WTC11 (cell line): ENCODE measurements at regions not wholly inside any gene's neighbourhood (a gene's known extent, or its start where the extent isn't known, plus 50 kb on each side); places are given as distances from the start of the nearest gene placed in this dataset.

Source experiments
- ATAC-seq: fragments of 200-7000 bp; cut with Tn5 transposase; 2 replicates; pipeline ENCODE4 v1.10.0; 2021; ENCODE audit warnings: mild to moderate bottlenecking, moderate library complexity
- CTCF ChIA-PET: fragments of 300-600 bp; sonication (Branson Sonifier 250); formaldehyde crosslinking; loops from one replicate; lab custom pipeline; 2021; ENCODE audit warnings: antibody characterized with exemption; lab: Charles Lee
- POLR2A ChIA-PET: fragments of 350-600 bp; sonication (Branson Sonifier 250); formaldehyde crosslinking; loops from one replicate; lab custom pipeline; 2021; ENCODE audit warnings: antibody characterized with exemption; lab: Charles Lee
- DNase-seq: peaks from one replicate; pipeline ENCODE4 v3.0.0; 2021; ENCODE audit warnings: low spot score
- H3K27ac Mint-ChIP-seq: 2 replicates; pipeline ENCODE4 v1.8.0; 2021; ENCODE audit warnings: mixed read lengths
- H3K27me3 Mint-ChIP-seq: 2 replicates; pipeline ENCODE4 v1.8.0; 2021; ENCODE audit warnings: low read depth, mild to moderate bottlenecking, moderate library complexity, mixed read lengths
- H3K36me3 Mint-ChIP-seq: 2 replicates; pipeline ENCODE4 v1.8.0; 2021; ENCODE audit warnings: mixed read lengths
- H3K4me1 Mint-ChIP-seq: 2 replicates; pipeline ENCODE4 v1.8.0; 2022; ENCODE audit warnings: mixed read lengths
- H3K4me3 Mint-ChIP-seq: 2 replicates; pipeline ENCODE4 v1.8.0; 2021; ENCODE audit warnings: mild to moderate bottlenecking, moderate library complexity, mixed read lengths
- H3K9me3 Mint-ChIP-seq: 2 replicates; pipeline ENCODE4 v1.8.0; 2021; ENCODE audit warnings: mixed read lengths
- AR ChIP-seq: fragments of 250-450 bp; sonication (Bioruptor Pico); IDR thresholded peaks from 2 replicates; pipeline ENCODE4 v1.9.0; 2021; ENCODE audit warnings: mild to moderate bottlenecking
- CBFB ChIP-seq: sonication (generic); formaldehyde crosslinking; IDR thresholded peaks from 2 replicates; pipeline ENCODE4 v1.8.1; 2022; ENCODE audit warnings: mild to moderate bottlenecking, low read depth, missing genetic modification reagents
- E2F1 ChIP-seq: sonication (generic); formaldehyde crosslinking; IDR thresholded peaks from 2 replicates; pipeline ENCODE4 v1.8.0; 2022; ENCODE audit warnings: mild to moderate bottlenecking, missing genetic modification reagents
- ERG ChIP-seq: fragments of 250-450 bp; sonication (Bioruptor Pico); IDR thresholded peaks from 2 replicates; pipeline ENCODE4 v1.8.0; 2021; ENCODE audit warnings: mild to moderate bottlenecking
- IRF1 ChIP-seq: sonication (generic); formaldehyde crosslinking; IDR thresholded peaks from 2 replicates; pipeline ENCODE4 v1.8.0; 2023; ENCODE audit warnings: missing genetic modification reagents
- NFATC4 ChIP-seq: fragments of 250-450 bp; sonication (Bioruptor Pico); IDR thresholded peaks from 2 replicates; pipeline ENCODE4 v1.9.0; 2021; ENCODE audit warnings: mild to moderate bottlenecking
- NR3C1 ChIP-seq: sonication (generic); formaldehyde crosslinking; conservative IDR thresholded peaks from 2 replicates; pipeline ENCODE4 v1.8.1; 2023; ENCODE audit warnings: low read depth, mild to moderate bottlenecking, missing genetic modification reagents
- PRDM15 ChIP-seq: sonication (generic); formaldehyde crosslinking; IDR thresholded peaks from 2 replicates; pipeline ENCODE4 v1.8.0; 2022; ENCODE audit warnings: missing genetic modification reagents
- USF2 ChIP-seq: sonication (generic); formaldehyde crosslinking; IDR thresholded peaks from 2 replicates; pipeline ENCODE4 v1.8.1; 2023; ENCODE audit warnings: mild to moderate bottlenecking, missing genetic modification reagents, moderate library complexity
- ZBTB43 ChIP-seq: sonication (generic); formaldehyde crosslinking; IDR thresholded peaks from 2 replicates; pipeline ENCODE4 v1.8.1; 2023; ENCODE audit warnings: mild to moderate bottlenecking, missing genetic modification reagents
- ZNF317 ChIP-seq: sonication (generic); formaldehyde crosslinking; IDR thresholded peaks from 2 replicates; pipeline ENCODE4 v1.8.1; 2023; ENCODE audit warnings: low read depth, mild to moderate bottlenecking, moderate library complexity, missing genetic modification reagents, borderline replicate concordance
- ZNF416 ChIP-seq: fragments of 250-450 bp; sonication (Bioruptor Pico); IDR thresholded peaks from 2 replicates; pipeline ENCODE4 v1.9.0; 2021; ENCODE audit warnings: mild to moderate bottlenecking, inconsistent platforms
- ZNF425 ChIP-seq: fragments of 250-450 bp; sonication (Bioruptor Pico); conservative IDR thresholded peaks from 2 replicates; pipeline ENCODE4 v1.9.0; 2021; ENCODE audit warnings: mild to moderate bottlenecking
- ZNF671 ChIP-seq: fragments of 250-450 bp; sonication (Bioruptor Pico); IDR thresholded peaks from 2 replicates; pipeline ENCODE4 v1.8.0; 2021; ENCODE audit warnings: mild to moderate bottlenecking

- no peak for TF ChIP-seq PRDM15 (CRISPR knock-in tag)
Measured at GRCh38 chr12:89251342-89252271, 100.7 kb downstream of the DUSP6 start (continued).

- POLR2A ChIA-PET, result no interaction called here
- peaks cover 14% of the 10 kb centered on the region for H3K27me3 Mint-ChIP-seq
- ATAC-seq (no peak), DNase-seq (no peak)
- peaks cover 58% of the 10 kb centered on the region for H3K4me1 Mint-ChIP-seq
- no peak overlapping the region for H3K4me3 Mint-ChIP-seq
- H3K36me3 Mint-ChIP-seq, result no peaks in the 10 kb centered on the region
- no peak overlapping the region for H3K27ac Mint-ChIP-seq
- CTCF ChIA-PET, result no interaction called here
- 0 out of 2 replicates have a peak, but pooled peaks cover 3% of the 10 kb centered on the region for H3K9me3 Mint-ChIP-seq
- TF ChIP-seq ZNF425, result no peak
Measured at GRCh38 chr12:89250636-89251035, 101.7 kb downstream of the DUSP6 start.

GRCh38 chr12:89250213-89250612, 102.1 kb downstream of the DUSP6 start:
- no peak for TF ChIP-seq ZBTB43
- no peak for TF ChIP-seq ERG
- no peak for TF ChIP-seq USF2 (CRISPR knock-in tag)
- TF ChIP-seq ZNF671, result no peak
- TF ChIP-seq NFATC4 (CRISPR knock-in tag), result no peak
- no peak for TF ChIP-seq E2F1 (CRISPR knock-in tag)
- no peak for TF ChIP-seq ZNF416 (CRISPR knock-in tag)
- no peak for TF ChIP-seq ZNF317 (CRISPR knock-in tag)
- TF ChIP-seq NR3C1 (CRISPR knock-in tag), result no peak
- TF ChIP-seq AR (CRISPR knock-in tag), result no peak
- no peak for TF ChIP-seq IRF1 (CRISPR knock-in tag)
- no peak for TF ChIP-seq CBFB (CRISPR knock-in tag)
- DNase-seq (no peak), ATAC-seq (no peak)
- Mint-ChIP-seq H3K36me3 (no peaks in the 10 kb centered on the region), H3K9me3 (0 out of 2 replicates have a peak, but pooled peaks cover 3% of the 10 kb centered on the region), H3K4me1 (peaks cover 63% of the 10 kb centered on the region), H3K4me3 (no peak overlapping the region), H3K27me3 (peaks cover 18% of the 10 kb centered on the region), H3K27ac (no peak overlapping the region)
- POLR2A ChIA-PET, result no interaction called here
- CTCF ChIA-PET, result interaction anchor here (0.7 kb wide), 1 partner anchor 19 kb away, joined by 5 read pairs; no protein-coding TSS in a partner anchor
